Middle frontal gyrus (tissue), 1 donor: ENCODE measurements at regions not wholly inside any gene's neighbourhood (a gene's known extent, or its start where the extent isn't known, plus 50 kb on each side); places are given as distances from the start of the nearest gene placed in this dataset.

Experiments
- DNase-seq: peaks from one replicate; pipeline ENCODE4 v3.0.0-alpha.2; 2015; ENCODE audit warnings: low spot score; ENCODE audit errors: extremely low spot score

GRCh38 chr9:106414042-106414441 is 448.9 kb upstream of the ZNF462 start:
- no peak for DNase-seq

GRCh38 chr9:106417685-106418084 is 445.3 kb upstream of the ZNF462 start:
- no peak for DNase-seq

GRCh38 chr9:106419829-106420228 is 443.1 kb upstream of the ZNF462 start:
- DNase-seq: no peak

- no peak for DNase-seq
Measured at GRCh38 chr9:106420511-106420944, 442.4 kb upstream of the ZNF462 start.

GRCh38 chr9:106421772-106422171 is 441.2 kb upstream of the ZNF462 start:
- DNase-seq: no peak

- no peak for DNase-seq
Measured at GRCh38 chr9:106423575-106423974, 439.4 kb upstream of the ZNF462 start.

GRCh38 chr9:106432631-106433030 is 430.3 kb upstream of the ZNF462 start:
- no peak for DNase-seq

- no peak for DNase-seq
Measured at GRCh38 chr9:106438928-106439327, 424.0 kb upstream of the ZNF462 start.

GRCh38 chr9:106441283-106441682 is 421.7 kb upstream of the ZNF462 start:
- no peak for DNase-seq

- DNase-seq: no peak
Measured at GRCh38 chr9:106443520-106443919, 419.4 kb upstream of the ZNF462 start.

- no peak for DNase-seq
Measured at GRCh38 chr9:106445107-106445506, 417.9 kb upstream of the ZNF462 start.

GRCh38 chr9:106449336-106449927 is 413.5 kb upstream of the ZNF462 start:
- no peak for DNase-seq

GRCh38 chr9:106450549-106450948 is 412.4 kb upstream of the ZNF462 start:
- DNase-seq: no peak

- DNase-seq: no peak
Measured at GRCh38 chr9:106451223-106451622, 411.7 kb upstream of the ZNF462 start.

GRCh38 chr9:106456581-106456980 is 406.4 kb upstream of the ZNF462 start:
- DNase-seq: no peak

- no peak for DNase-seq
Measured at GRCh38 chr9:106467113-106467864, 395.7 kb upstream of the ZNF462 start.

- DNase-seq: no peak
Measured at GRCh38 chr9:106467865-106468164, 395.2 kb upstream of the ZNF462 start.

GRCh38 chr9:106468431-106468830 is 394.5 kb upstream of the ZNF462 start:
- no peak for DNase-seq

GRCh38 chr9:106478312-106478711 is 384.7 kb upstream of the ZNF462 start:
- no peak for DNase-seq

- DNase-seq: no peak
Measured at GRCh38 chr9:106478727-106479126, 384.2 kb upstream of the ZNF462 start.

- no peak for DNase-seq
Measured at GRCh38 chr9:106479679-106480078, 383.3 kb upstream of the ZNF462 start.

GRCh38 chr9:106481013-106481609 is 381.9 kb upstream of the ZNF462 start:
- DNase-seq: no peak

- no peak for DNase-seq
Measured at GRCh38 chr9:106482733-106483132, 380.2 kb upstream of the ZNF462 start.
